MM.1S (cell line): ENCODE measurements at regions not wholly inside any gene's neighbourhood (a gene's known extent, or its start where the extent isn't known, plus 50 kb on each side); places are given as distances from the start of the nearest gene placed in this dataset.

Experiments used
- DNase-seq: peaks from one replicate; pipeline ENCODE4 v3.0.0-alpha.2; 2015
- H2AFZ ChIP-seq: fragments of 300-600 bp; sonication (generic); 2 replicates; pipeline ENCODE4 v1.6.0; 2016; ENCODE audit warnings: antibody characterized with exemption, low read length
- H3F3A ChIP-seq: fragments of 300-600 bp; sonication (generic); 2 replicates; pipeline ENCODE4 v1.6.1; 2016; ENCODE audit warnings: mild to moderate bottlenecking, antibody characterized with exemption, low read length, moderate library complexity, mixed read lengths; ENCODE audit not compliant: insufficient read depth
- H3K27ac ChIP-seq: fragments of 300-600 bp; sonication (generic); 2 replicates; pipeline ENCODE4 v1.5.1; 2016; ENCODE audit warnings: mild to moderate bottlenecking, low read length
- H3K27me3 ChIP-seq: fragments of 300-600 bp; sonication (generic); replicated peaks from 2 replicates; pipeline ENCODE4 v1.6.0; 2016; ENCODE audit warnings: low read length; ENCODE audit not compliant: insufficient read depth
- H3K36me3 ChIP-seq: fragments of 300-600 bp; sonication (generic); replicated peaks from 2 replicates; pipeline ENCODE4 v1.6.1; 2016; ENCODE audit warnings: mild to moderate bottlenecking, low read length, mixed read lengths; ENCODE audit not compliant: insufficient read depth
- H3K4me1 ChIP-seq: fragments of 300-600 bp; sonication (generic); 2 replicates; pipeline ENCODE4 v1.6.1; 2016; ENCODE audit warnings: low read length, mixed read lengths
- H3K4me2 ChIP-seq: fragments of 300-600 bp; sonication (generic); 2 replicates; pipeline ENCODE4 v1.6.0; 2016; ENCODE audit warnings: low read depth, low read length
- H3K4me3 ChIP-seq: fragments of 300-600 bp; sonication (generic); 2 replicates; pipeline ENCODE4 v1.5.1; 2016; ENCODE audit warnings: low read length, mixed read lengths
- H3K79me2 ChIP-seq: fragments of 300-600 bp; sonication (generic); 2 replicates; pipeline ENCODE4 v1.6.1; 2016; ENCODE audit warnings: mixed run types, low read length, mixed read lengths
- H3K9ac ChIP-seq: fragments of 300-600 bp; sonication (generic); 2 replicates; pipeline ENCODE4 v1.6.1; 2016; ENCODE audit warnings: low read length, mixed read lengths
- H3K9me2 ChIP-seq: fragments of 300-600 bp; sonication (generic); replicated peaks from 2 replicates; pipeline ENCODE4 v1.6.1; 2016; ENCODE audit warnings: mild to moderate bottlenecking, low read length, mixed read lengths; ENCODE audit not compliant: insufficient read depth
- H3K9me3 ChIP-seq: fragments of 300-600 bp; sonication (generic); replicated peaks from 2 replicates; pipeline ENCODE4 v1.6.1; 2016; ENCODE audit warnings: mild to moderate bottlenecking, low read length, mixed read lengths; ENCODE audit not compliant: insufficient read depth
- H4K20me1 ChIP-seq: fragments of 300-600 bp; sonication (generic); 2 replicates; pipeline ENCODE4 v1.6.1; 2016; ENCODE audit warnings: mild to moderate bottlenecking, low read length, moderate library complexity, mixed read lengths; ENCODE audit not compliant: insufficient read depth
- EZH2 ChIP-seq: fragments of 300-600 bp; sonication (generic); optimal IDR thresholded peaks from 2 replicates; pipeline ENCODE3; 2017; ENCODE audit warnings: low read depth, mild to moderate bottlenecking, antibody characterized with exemption, low read length, mixed read lengths
- EZH2phosphoT487 ChIP-seq: fragments of 300-600 bp; sonication (generic); IDR thresholded peaks from 2 replicates; pipeline ENCODE4 v1.6.1; 2018; ENCODE audit warnings: antibody characterized with exemption, low read length
- TF ChIP-seq, protein P1 (sequence below): fragments of 300-600 bp; sonication (generic); IDR thresholded peaks from 2 replicates; pipeline ENCODE4 v1.5.1; 2016; ENCODE audit warnings: antibody characterized with exemption, low read length, mixed read lengths

DNA sequence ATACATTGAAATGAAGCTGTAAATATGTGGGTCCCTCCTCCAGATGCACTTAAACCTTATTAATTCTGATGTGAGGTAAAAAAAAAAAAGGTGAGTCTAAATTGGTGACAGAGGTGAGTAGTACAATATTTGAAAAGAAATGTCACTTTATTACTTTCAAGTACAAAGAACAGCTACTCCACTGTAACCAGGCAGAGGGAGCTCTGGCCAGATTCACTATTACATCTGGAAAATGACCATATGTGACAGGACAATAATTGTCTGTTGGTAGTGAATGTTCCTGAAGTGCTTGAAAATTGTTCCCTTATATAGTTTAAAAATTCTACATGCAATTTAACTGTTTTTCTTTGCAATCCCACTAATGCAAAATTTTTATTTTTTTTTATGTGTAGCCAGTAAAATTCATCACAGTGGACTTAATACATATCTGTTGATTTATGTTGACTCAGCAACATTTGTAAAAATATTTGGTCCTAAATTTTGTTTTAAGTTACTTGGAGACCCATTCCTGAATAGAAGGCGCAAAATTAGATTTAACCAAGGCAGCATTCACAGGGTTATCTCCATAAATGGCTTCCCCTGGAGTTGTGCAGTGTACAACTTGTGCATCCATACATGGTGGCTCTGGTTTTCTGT is 231.9 kb upstream of the TBC1D5 start:
- no peak for DNase-seq
- no peaks in the 10 kb centered on the region for H3K9me3 ChIP-seq
- H3K4me2 ChIP-seq = no peak overlapping the region
- no peak overlapping the region for H3K9ac ChIP-seq
- no peak overlapping the region for H2AFZ ChIP-seq
- no peaks in the 10 kb centered on the region for H3F3A ChIP-seq
- H3K4me3 ChIP-seq = no peak overlapping the region
- no peak for TF ChIP-seq EZH2phosphoT487
- TF ChIP-seq, protein P1, sequence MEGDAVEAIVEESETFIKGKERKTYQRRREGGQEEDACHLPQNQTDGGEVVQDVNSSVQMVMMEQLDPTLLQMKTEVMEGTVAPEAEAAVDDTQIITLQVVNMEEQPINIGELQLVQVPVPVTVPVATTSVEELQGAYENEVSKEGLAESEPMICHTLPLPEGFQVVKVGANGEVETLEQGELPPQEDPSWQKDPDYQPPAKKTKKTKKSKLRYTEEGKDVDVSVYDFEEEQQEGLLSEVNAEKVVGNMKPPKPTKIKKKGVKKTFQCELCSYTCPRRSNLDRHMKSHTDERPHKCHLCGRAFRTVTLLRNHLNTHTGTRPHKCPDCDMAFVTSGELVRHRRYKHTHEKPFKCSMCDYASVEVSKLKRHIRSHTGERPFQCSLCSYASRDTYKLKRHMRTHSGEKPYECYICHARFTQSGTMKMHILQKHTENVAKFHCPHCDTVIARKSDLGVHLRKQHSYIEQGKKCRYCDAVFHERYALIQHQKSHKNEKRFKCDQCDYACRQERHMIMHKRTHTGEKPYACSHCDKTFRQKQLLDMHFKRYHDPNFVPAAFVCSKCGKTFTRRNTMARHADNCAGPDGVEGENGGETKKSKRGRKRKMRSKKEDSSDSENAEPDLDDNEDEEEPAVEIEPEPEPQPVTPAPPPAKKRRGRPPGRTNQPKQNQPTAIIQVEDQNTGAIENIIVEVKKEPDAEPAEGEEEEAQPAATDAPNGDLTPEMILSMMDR = no peak
- no peak for TF ChIP-seq EZH2
- no peaks in the 10 kb centered on the region; the same call in 1 of the 2 replicates for H3K4me1 ChIP-seq
- H3K27me3 ChIP-seq = no peaks in the 10 kb centered on the region
- no peaks in the 10 kb centered on the region for H3K9me2 ChIP-seq
- H3K79me2 ChIP-seq = no peaks in the 10 kb centered on the region
- no peak overlapping the region for H3K27ac ChIP-seq
- H4K20me1 ChIP-seq = no peaks in the 10 kb centered on the region
- H3K36me3 ChIP-seq = no peaks in the 10 kb centered on the region

DNA sequence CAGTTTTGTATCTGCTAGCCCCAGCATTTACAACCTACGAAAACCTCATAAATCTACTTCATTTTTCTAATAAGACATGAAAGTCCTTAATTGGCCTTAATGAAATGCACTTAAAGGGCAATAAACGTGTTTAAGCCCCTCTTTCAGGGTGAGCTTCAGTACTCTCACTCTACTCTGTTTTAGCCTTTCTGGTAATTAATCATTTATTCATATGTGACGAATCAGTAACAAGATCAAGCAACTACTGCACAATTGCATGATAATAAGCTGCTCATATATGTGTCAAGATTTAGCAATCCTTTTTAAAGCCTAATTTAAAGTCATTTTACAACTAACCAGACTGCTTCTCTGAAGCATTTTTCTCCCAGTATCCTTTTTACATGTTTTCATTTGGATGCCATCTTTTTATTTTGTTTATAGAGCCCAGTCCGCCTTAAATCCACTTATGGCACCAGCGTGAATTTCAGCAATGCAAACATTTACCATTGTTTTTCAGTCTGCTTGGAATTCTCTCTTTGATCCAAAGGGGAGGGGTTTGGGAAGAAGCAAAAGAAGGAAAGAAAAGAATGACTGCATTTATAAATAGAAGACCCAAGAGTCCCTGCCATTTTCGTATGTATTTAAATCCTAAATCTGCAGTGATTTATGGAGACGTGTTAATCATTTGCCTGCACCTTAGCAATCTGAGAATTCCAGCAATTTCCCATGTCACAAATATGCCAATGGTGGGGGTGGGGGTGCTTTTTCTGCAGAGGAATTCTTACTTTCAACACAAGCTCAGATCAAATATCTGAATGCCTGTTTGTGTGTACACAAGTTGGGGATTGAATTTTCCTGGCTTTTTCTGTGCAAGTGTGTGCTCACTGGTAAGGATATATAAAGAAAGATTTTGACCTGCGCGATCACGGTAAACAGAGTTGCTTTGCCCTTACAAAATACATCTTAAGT is 230.8 kb upstream of the TBC1D5 start:
- Histone ChIP-seq H3K79me2 (no peaks in the 10 kb centered on the region), H3K9me3 (no peaks in the 10 kb centered on the region), H3K4me2 (no peak overlapping the region), H3K36me3 (no peaks in the 10 kb centered on the region), H3K9me2 (no peaks in the 10 kb centered on the region), H3K27me3 (no peaks in the 10 kb centered on the region), H4K20me1 (no peaks in the 10 kb centered on the region), H3K27ac (no peak overlapping the region), H3K9ac (no peak overlapping the region), H3F3A (no peaks in the 10 kb centered on the region), H3K4me3 (no peak overlapping the region), H2AFZ (no peak overlapping the region), H3K4me1 (no peaks in the 10 kb centered on the region; the same call in 1 of the 2 replicates)
- no peak for DNase-seq
- TF ChIP-seq EZH2phosphoT487 (no peak), EZH2 (no peak)
- TF ChIP-seq, protein P1 = no peak

GRCh38 chr3:17972476-17972875 is 230.0 kb upstream of the TBC1D5 start:
- Histone ChIP-seq H4K20me1 (no peaks in the 10 kb centered on the region), H3K9ac (no peak overlapping the region), H3K9me3 (no peaks in the 10 kb centered on the region), H3K4me3 (no peak overlapping the region), H3K27ac (no peak overlapping the region), H3K4me2 (no peak overlapping the region), H2AFZ (no peak overlapping the region), H3K4me1 (no peaks in the 10 kb centered on the region; the same call in 1 of the 2 replicates), H3K79me2 (no peaks in the 10 kb centered on the region), H3K27me3 (no peaks in the 10 kb centered on the region), H3K9me2 (no peaks in the 10 kb centered on the region), H3F3A (no peaks in the 10 kb centered on the region), H3K36me3 (no peaks in the 10 kb centered on the region)
- TF ChIP-seq EZH2phosphoT487 (no peak), EZH2 (no peak)
- TF ChIP-seq, protein P1 = no peak
- DNase-seq = no peak
